HUDEP-2 (cell line): ENCODE measurements at regions not wholly inside any gene's neighbourhood (a gene's known extent, or its start where the extent isn't known, plus 50 kb on each side); places are given as distances from the start of the nearest gene placed in this dataset.
A peak's percentile ranks its signal among the peaks of the same experiment; 100 is the strongest.

Experiments used
- DNase-seq, 76 experiments: peaks; one replicate each; lab custom pipeline; 2025; ENCODE audit not compliant: unreplicated experiment in 76 of 76; lab: John Stamatoyannopoulos, UW

DNA sequence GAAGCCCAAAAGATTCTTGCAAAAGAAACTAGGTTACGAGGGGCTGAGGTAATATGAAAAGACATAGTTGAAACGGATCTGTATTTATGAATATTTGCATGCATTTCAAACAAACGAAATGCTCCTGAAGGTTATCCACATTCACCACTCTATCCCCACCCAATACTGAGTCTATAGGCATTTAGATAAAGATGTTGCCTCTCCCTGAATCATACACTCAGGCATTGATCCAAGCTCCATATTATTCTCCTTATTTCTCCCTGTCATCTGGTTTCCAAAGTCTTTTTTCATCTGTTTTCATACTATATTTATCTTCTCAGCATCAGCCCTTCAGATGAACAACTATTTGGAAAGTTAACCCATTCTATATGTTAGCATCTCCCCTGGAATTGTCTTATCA is 492.5 kb upstream of the TGFBR2 start:
- DNase-seq, result no peak

DNA sequence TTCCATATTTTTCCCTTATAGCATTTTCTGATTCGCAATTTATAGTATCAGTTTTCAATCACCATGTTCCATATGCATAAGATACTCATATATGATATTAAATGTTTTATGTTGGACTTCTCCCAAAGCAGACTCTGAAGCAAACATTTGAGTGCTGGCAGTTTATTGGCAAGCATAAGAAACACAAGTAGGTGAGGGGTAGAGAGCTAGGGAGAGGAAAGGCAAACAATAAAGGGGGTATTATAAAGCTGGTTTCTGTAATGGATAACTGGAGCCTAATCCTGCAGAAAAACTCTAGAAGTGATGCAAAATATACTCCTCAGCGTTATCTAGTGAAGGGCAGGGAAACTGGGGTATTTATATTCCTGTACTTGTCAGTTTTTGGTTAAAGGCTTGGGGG is 491.5 kb upstream of the TGFBR2 start:
- DNase-seq, result no peak

DNA sequence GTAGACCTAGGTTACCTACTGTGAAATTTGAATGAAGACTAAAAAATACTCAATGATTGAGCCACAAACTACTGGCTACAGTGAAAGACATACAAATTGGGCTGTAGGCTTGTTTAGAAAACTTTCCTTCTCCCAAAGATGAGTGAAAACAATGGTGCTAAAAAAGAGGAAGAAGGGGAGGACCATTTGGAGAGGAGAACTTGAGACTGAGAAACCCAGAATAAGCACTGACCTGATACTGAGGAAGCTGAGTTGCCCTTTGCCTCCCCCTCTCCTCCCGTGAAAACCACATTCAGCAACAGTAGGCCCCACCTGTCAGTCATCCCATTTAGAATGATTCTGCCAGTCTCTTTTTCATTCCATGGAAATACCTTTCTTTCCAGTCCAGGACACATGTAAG is 484.0 kb upstream of the TGFBR2 start:
- DNase-seq, result no peak

DNA sequence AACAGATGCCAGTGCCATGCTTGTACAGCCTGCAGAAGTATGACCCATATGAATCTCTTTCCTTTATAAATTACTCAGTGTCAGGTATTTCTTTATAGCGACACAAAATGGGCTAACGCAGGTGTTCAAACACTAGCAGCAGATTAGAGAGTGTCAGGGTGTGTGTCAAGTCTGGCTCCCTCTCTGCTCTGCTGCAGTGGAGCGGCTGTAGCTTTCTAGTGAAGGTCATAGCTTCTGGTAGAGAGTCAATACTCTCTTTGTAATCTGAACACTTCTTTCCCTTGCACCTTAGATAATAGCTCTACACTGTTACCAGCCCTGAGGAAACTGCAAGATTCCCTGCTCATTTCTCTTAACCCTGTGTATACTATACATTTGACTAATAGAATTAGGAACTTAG is 483.2 kb upstream of the TGFBR2 start:
- no peak for DNase-seq

DNA sequence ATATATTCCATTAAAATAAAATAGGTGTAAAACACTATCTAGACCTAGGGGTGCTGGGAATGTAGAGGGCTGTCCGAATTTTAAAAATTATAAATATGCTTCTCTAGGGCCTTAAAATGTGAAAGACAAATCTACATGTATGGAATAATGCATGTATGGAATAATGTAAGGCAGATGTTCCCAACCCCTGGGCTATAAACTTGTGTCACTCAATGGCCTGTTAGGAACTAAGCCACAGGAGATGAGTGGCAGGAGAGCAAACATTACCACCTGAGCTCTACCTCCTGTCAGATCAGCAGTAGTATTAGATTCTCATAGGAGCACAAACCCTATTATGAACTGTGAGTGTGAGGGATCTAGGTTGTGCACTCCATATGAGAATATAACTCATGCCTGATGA is 482.6 kb upstream of the TGFBR2 start:
- DNase-seq, result no peak

DNA sequence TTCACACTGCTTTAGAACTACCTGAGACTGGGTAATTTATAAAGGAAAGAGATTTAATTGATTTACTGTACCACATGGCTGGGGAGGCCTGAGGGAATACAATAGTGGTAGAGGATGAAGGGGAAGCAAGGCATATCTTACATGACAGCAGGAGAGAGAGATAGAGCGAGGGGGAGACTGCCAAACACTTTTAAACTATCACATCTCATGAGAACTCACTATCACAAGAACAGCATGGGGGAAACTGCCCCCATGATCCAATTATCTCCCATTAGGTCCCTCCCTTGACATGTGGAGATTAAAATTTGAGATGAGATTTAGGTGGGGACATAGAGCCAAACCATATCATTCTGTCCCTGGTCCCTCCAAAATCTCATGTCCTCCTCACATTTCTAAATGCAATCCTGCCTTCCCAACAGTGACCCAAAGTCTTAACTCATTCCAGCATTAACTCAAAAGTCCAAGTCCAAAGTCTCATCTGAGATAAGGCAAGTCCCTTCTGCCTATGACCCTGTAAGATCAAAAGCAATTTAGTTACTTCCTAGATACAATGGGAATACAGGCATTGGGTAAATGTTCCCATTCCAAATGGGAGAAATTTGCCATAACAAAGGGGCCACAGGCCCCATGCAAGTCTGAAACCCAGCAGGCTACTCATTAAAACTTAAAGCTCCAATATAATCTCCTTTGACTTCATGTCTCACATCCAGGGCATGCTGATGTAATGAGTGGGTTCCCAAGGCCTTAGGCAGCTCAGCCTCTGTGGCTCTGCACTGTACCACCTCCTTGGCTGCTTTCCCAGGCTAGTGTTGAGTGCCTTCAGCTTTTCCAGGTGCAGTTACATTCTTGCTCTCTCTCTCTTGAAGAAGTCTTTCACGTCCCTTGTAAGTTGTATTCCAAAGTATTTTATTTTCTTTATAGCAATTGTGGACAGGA is 481.7 kb upstream of the TGFBR2 start:
- no peak for DNase-seq

DNA sequence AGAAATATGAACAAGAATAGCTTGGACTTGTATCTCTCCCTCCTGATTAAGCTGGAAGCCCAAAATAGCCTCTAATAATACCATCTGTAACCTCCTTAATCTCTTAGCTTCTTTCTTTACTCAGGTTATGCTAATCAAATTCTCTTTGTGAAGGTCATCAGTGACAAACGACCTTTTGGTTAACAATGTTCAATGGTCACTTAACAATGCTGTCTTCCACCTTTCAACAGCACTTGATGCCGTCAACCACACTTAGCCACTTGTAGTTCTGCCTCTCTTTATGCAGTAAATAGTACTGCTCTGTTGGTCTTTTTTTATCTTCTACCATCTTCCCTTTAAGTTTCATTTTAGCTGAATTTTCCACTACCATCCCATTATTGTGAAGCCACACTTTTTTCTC is 476.6 kb upstream of the TGFBR2 start:
- DNase-seq, result no peak

DNA sequence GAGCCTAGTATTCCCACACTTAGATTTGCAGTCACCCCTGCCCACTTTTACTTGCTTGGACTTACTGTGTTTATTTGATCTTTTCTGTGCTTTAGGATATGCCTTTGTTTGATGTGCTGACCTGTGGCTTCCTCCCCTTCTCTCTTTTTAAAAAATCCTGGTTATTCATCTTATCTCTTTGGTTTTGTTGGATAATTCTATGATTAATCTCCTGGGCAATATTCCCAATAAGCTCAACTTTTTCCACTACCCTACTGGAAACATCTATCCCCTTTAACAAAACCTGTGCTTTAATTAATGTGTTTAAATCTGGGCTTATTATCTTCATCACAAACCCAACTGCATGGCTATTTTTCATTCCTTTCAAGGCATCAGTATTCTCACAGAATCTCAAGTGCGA is 476.0 kb upstream of the TGFBR2 start:
- no peak for DNase-seq

DNA sequence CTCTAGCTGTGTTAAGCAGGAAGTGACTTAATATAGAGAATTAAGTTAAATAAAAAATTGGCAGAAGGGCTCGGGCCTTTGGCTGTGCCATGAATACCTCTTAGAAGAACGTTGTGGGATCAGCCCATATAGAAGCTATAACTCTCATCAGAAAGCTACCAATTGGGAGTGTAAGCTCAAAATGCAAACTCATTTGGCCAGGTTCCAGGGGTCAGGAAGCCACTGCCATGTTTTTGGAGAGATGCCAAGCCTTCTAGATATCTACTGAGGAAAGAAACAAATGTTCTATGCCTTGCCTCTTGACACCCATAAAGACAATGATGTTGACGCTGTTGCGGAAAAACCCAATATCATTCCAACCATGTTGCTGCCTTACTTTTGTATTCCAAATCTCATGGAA is 475.2 kb upstream of the TGFBR2 start:
- DNase-seq, result peak in 5 of 76 experiments; percentile 1 to 19 (median 9)

DNA sequence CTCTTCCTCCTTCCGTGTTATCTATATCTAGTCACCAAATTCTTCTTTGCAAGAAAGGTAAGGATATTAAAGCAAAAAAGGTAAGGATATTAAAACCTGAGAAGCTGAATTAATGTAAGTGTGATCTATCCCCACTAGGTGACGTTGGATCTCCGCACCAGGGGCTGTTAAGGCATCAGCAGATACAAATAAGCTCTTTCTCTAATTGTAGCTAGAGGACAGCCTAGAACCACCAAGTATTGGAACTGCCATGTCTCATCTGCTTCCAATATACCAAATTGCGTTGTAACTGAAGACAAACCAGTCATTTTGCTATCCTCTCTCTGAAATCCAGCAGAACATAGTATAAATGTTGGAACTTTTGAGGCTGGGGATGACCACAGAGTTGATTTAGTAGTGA is 471.2 kb upstream of the TGFBR2 start:
- DNase-seq, result no peak

DNA sequence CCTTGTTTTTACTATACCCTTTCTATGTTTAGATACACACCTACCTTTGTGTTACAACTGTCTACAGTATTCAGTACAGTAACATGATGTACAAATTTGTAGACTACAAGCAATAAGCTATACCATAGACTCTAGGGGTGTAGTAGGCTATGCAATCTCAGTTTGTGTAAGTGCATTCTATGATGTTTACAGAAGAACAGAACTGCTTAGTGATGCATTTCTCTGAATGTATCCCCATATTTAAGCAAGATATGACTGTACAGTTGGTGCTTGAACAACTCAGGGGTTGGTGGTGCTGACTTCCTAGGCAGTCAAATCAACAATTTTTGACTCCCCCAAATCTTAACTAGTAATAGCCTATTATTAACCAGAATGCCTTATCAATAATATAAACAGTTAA is 467.1 kb upstream of the TGFBR2 start:
- no peak for DNase-seq

DNA sequence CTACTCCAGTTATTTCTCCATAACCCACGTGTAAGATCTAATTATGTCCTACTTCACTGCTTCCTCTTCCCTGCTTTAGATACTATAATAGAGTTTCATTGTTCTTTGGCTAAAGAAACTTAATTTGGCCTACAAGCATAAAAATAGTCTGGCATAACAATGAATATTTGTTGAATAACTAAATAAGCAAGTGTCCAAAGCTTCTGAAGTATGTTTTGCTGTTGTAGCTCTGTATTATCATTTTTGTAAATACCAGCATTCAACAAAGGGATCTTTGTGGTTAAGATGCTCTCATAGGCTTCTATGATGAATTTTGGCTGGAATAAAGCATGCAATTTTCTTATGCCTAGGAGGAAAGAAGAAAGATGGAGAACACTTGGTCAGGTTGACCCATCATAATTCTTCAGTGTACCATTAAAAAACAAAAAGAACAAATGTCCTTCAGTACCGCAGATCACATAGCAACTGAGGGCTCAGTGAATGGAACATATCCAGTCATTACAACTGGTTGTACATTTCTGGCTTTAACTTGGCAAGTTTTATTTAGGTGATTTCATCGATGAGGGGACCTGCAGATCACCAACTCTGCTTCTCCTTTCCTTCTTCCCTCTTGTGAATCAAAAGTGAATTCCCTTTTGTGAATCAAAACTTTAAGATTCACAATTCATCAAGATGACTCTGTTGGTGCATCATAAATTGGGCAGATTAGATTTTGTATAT is 465.9 kb upstream of the TGFBR2 start:
- DNase-seq, result no peak

DNA sequence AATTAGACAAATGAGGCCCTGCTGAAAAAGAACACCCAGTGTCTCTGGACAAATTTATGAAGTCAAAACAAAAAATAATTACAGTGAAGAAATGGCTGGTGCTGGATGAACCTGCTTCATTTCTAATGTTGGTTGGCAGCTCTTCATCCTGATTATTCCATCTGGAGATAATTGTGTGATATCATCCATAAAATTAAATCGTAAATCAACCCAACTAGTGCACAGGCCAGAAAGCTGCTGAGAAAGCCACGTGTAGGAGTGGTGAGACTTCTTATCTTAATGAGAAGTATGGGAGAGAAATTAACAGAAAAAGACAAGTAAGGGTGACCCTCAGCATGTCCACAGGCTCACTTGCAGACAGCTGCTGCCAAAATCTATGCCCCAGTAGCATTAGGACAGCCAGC is 465.2 kb upstream of the TGFBR2 start:
- DNase-seq, result no peak

DNA sequence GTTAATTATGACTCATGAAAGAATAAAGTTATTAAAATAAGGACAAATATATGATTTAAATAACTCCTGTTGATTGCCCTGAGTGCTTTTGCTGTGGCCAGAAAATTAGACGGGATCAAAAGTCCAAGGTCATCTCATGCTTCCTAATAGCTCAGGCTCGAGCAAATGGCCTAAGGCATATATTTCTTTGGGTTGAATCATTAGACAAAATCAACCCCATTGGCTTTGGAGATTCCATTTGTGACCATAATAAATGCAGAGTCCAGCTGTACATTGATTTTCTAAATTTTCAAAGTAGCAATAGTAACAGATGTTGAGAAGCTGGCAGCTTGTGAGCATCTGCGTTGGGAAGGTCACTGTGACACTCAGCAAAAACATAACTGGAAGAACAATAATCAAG is 464.5 kb upstream of the TGFBR2 start:
- DNase-seq, result no peak

DNA sequence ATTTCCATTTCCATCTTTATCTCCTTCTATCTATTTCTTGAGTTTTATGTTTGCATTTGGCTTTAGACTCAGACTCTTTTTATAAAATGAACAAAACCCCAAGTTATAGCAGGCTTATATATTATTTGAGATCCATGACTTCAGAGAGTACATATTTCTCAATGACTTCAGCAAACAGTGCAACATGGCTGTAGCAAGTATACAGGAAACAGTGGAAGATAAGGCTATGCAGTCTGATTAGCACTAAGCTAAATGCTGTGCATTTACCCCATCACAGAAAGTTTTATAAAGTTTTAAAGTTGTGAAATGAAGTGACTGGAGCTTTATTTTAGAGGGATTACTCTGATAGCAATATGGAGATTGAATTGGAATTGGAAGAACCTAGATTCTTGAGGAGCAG is 463.5 kb upstream of the TGFBR2 start:
- no peak for DNase-seq

DNA sequence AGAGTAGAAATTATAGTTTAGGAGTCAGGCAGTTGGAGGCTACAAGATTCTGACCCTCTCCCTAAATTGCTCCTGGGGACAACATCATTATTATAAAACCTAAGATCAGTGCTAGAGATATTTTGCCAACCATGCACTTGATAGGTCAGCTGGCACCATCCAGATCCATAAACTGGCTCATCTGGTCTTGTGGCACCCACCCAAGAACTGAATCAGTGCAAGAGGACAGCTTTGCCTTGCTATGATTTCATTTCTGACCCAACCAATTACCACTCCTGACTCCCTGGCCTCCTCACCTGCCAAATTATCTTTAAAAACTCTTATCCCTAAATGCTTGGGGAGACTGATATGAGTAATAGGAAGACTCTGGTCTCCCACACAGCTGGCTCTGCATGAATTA is 461.1 kb upstream of the TGFBR2 start:
- DNase-seq, result no peak

DNA sequence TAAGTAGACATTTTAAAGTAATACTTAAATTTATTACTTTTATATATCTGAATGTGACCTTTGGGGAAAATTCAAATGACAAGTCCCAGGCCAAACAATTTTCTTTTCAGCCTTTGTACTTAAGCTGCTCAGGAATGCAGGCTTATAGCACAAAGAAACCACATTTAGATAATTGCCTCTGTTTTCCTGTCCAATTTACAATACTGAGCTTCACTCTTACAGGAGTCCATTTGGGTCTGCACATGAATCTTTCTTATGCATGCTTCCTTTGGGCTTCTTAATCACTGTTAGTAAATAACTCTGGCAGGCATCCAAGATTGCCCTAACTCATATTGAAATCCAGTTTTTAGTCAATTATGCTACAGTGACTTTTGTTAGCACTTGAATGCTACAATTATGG is 459.4 kb upstream of the TGFBR2 start:
- no peak for DNase-seq

DNA sequence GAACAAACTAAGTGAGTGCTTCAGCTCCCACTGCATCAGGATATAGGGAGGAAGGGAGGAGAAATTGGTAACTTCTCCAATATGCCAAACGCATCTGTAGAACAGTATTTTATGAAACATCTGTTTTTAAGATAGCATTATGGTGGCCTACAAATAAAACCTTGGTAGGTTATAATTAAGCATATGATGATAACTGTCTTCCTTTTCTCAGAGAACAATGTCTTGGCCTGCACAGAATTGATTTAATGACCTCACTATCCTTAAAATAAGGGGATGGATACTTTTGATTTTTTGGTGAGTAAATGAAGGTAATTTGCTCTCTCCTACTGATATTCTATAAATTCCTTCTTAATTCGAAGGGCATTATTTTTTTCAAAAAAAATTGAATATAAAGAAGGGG is 451.5 kb upstream of the TGFBR2 start:
- DNase-seq, result no peak

DNA sequence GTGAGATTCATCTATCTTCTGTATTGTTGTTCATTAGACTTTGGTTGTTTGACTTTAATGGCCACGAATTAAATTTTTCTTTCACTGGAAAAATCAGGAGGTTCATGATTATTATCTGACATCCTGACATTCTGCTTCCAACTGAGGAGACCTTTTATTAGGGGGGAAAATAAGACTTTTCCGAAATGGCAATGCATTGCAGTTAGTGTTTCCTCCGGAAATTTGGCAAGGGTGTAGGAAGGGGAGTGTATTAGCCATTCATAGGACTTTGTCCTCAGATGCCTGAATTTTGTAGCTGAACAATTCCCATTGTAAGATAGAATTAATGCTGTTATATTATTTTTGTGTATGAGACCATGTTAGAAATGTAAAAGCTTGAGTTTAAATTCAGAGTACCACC is 450.6 kb upstream of the TGFBR2 start:
- no peak for DNase-seq

DNA sequence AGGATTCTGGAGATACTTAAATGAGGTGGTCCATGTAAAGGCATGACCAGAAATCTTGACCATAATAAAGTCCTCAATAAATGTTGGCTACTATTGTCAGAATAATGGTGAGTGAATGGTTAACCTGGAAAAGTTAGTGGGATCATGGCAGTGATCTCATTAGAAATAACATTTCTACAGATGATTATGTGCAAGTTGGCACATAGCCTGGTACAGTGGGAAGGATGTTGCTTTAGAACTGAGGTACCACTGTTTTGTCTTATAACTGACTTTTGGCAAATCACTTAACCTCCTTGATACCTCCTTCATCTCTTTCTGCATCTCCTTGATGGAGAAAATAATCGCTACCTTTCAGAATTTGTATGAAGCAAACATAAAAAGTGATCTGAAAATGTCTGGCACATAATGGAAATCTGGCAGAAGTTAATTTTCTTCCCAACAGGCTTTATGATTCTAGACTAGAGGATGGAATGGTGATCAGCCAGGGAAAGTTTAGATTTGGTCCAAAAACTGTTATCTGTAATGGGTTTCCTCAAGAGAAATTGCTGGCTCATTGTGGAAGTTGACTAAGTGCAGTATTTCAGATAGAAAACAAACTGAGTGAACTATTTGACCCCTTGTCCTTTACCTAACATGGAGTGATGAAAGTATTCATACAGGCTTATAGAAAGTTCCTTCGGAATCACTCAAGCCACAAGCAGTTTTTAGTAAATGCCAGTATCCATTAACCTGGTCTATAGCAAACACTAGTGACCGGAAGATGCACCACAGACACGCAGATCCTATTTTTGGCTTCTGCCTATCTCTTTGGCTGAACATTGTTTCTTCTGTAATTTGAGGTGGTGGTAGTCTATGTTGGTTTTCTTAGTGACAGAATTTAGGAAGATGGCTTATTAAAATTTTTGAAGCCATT is 449.6 kb upstream of the TGFBR2 start:
- DNase-seq, result no peak

DNA sequence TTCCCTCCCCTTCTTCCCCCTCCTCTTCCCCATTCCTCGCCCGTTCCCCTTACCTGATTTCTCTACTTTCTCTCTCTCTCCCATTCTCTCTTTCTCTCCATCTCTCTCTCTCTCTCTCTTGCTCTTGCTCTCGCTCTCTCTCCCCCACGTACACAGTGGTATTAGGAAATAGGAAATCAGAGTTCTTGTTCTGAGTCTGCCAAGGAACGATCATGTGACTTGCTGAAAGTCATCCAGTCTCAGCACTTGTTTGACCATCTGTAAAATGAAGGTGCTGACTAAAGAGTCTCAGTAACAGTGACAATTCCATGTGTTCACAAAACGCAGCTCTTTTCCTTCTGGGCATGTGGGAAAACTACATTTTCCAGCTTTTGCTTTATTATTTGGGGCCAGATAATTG is 445.0 kb upstream of the TGFBR2 start:
- no peak for DNase-seq
